IMR-90 (cell line): ENCODE measurements at regions not wholly inside any gene's neighbourhood (a gene's known extent, or its start where the extent isn't known, plus 50 kb on each side); places are given as distances from the start of the nearest gene placed in this dataset.

Experiments
- CEBPB ChIP-seq: IDR thresholded peaks from 2 replicates; pipeline ENCODE4 v1.6.1; 2012; ENCODE audit warnings: low read depth, low read length, improper control_type of control experiment
- CTCF ChIP-seq: conservative IDR thresholded peaks from 2 replicates; pipeline ENCODE4 v1.5.1; 2012; ENCODE audit warnings: mild to moderate bottlenecking, low read depth, low read length, improper control_type of control experiment
- ELK1 ChIP-seq: fragments of 150-350 bp; IDR thresholded peaks from 2 replicates; pipeline ENCODE4 v1.6.1; 2016; ENCODE audit warnings: low read depth, mild to moderate bottlenecking, low read length, moderate library complexity, borderline replicate concordance
- MAFK ChIP-seq: IDR thresholded peaks from 2 replicates; pipeline ENCODE4 v1.6.1; 2012; ENCODE audit warnings: low read depth, low read length, improper control_type of control experiment
- POLR2A ChIP-seq: IDR thresholded peaks from 2 replicates; pipeline ENCODE4 v1.6.1; 2012; ENCODE audit warnings: mild to moderate bottlenecking, low read depth, low read length
- RAD21 ChIP-seq: IDR thresholded peaks from 2 replicates; pipeline ENCODE4 v1.6.1; 2012; ENCODE audit warnings: low read length, improper control_type of control experiment
- RCOR1 ChIP-seq: IDR thresholded peaks from 2 replicates; pipeline ENCODE4 v1.6.1; 2012; ENCODE audit warnings: mild to moderate bottlenecking, low read length, improper control_type of control experiment; ENCODE audit not compliant: insufficient replicate concordance
- SMC3 ChIP-seq: fragments of 150-350 bp; IDR thresholded peaks from 2 replicates; pipeline ENCODE4 v1.6.1; 2016; ENCODE audit warnings: low read depth, mild to moderate bottlenecking, antibody characterized with exemption, low read length, moderate library complexity
- TF ChIP-seq, protein P1 (sequence below): fragments of 150-350 bp; IDR thresholded peaks from 2 replicates; pipeline ENCODE4 v1.6.1; 2017; ENCODE audit warnings: mild to moderate bottlenecking, antibody characterized with exemption, low read length, low read depth

- TF ChIP-seq CTCF (no peak), RAD21 (no peak), MAFK (no peak), POLR2A (no peak), ELK1 (no peak), SMC3 (no peak), CEBPB (no peak), RCOR1 (no peak)
- TF ChIP-seq, protein P1, sequence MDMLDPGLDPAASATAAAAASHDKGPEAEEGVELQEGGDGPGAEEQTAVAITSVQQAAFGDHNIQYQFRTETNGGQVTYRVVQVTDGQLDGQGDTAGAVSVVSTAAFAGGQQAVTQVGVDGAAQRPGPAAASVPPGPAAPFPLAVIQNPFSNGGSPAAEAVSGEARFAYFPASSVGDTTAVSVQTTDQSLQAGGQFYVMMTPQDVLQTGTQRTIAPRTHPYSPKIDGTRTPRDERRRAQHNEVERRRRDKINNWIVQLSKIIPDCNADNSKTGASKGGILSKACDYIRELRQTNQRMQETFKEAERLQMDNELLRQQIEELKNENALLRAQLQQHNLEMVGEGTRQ: no peak
Observed at GRCh38 chr6:26206868-26207801, 119.9 kb downstream of the HFE start.
